Panc1 (cell line): ENCODE measurements at regions not wholly inside any gene's neighbourhood (a gene's known extent, or its start where the extent isn't known, plus 50 kb on each side); places are given as distances from the start of the nearest gene placed in this dataset.
"Not testable (repeated sequence)": the region's sequence is repeated elsewhere in the genome, so short reads cannot be mapped to it uniquely, and the experiment has no call there.

Experiments
- CTCF ChIP-seq: fragments of 450-650 bp; IDR thresholded peaks from 2 replicates; pipeline ENCODE4 v1.5.1; 2017; ENCODE audit warnings: mild to moderate bottlenecking
- POLR2AphosphoS5 ChIP-seq: IDR thresholded peaks from 2 replicates; pipeline ENCODE4 v1.6.1; 2012; ENCODE audit warnings: mild to moderate bottlenecking, low read depth, low read length, moderate library complexity
- REST ChIP-seq, 2 experiments: IDR thresholded peaks; 2 replicates each; pipeline ENCODE4 v1.6.1; 2011 to 2012; ENCODE audit warnings: low read depth in 2 of 2, control low read depth in 1 of 2, low read length in 1 of 2, mild to moderate bottlenecking in 1 of 2, moderate library complexity in 1 of 2; ENCODE audit not compliant: insufficient read depth in 1 of 2
- SIN3A ChIP-seq: IDR thresholded peaks from 2 replicates; pipeline ENCODE4 v1.6.1; 2012; ENCODE audit warnings: low read depth, mild to moderate bottlenecking, low read length, moderate library complexity, borderline replicate concordance; ENCODE audit not compliant: insufficient read depth
- TCF7L2 ChIP-seq: IDR thresholded peaks from 2 replicates; pipeline ENCODE4 v1.6.1; 2011; ENCODE audit warnings: mild to moderate bottlenecking, low read depth, low read length, inconsistent platforms

GRCh38 chr1:188841111-188841696, 1636.5 kb downstream of the BRINP3 start:
- not testable (repeated sequence) for TF ChIP-seq CTCF; POLR2AphosphoS5; REST (IDR thresholded peaks at IDR 0.05; ENCODE audit: insufficient read depth in 1 of 2, low read depth in 2 of 2, low read length in 1 of 2); TCF7L2; SIN3A
